GM19438 (cell line): ENCODE measurements at regions not wholly inside any gene's neighbourhood (a gene's known extent, or its start where the extent isn't known, plus 50 kb on each side); places are given as distances from the start of the nearest gene placed in this dataset.

Experiments
- ATAC-seq: cut with Tn5 transposase; IDR thresholded peaks from one replicate; pipeline ENCODE4 v1.9.1; 2021; ENCODE audit warnings: low read depth; ENCODE audit not compliant: unreplicated experiment

GRCh38 chr12:97404093-97404492 is 58.5 kb upstream of the RMST start:
- ATAC-seq: no peak

- ATAC-seq: peak; percentile 90
These were observed 58.1 kb upstream of the RMST start for GRCh38 chr12:97404543-97404942.

GRCh38 chr12:97408363-97408762 is 54.2 kb upstream of the RMST start:
- ATAC-seq: no peak

GRCh38 chr12:97411341-97411740 is 51.3 kb upstream of the RMST start:
- no peak for ATAC-seq
